ENCODE measurements at regions not wholly inside any gene's neighbourhood (a gene's known extent, or its start where the extent isn't known, plus 50 kb on each side); places are given as distances from the start of the nearest gene placed in this dataset.
A peak's percentile ranks its signal among the peaks of the same experiment; 100 is the strongest.

DNA sequence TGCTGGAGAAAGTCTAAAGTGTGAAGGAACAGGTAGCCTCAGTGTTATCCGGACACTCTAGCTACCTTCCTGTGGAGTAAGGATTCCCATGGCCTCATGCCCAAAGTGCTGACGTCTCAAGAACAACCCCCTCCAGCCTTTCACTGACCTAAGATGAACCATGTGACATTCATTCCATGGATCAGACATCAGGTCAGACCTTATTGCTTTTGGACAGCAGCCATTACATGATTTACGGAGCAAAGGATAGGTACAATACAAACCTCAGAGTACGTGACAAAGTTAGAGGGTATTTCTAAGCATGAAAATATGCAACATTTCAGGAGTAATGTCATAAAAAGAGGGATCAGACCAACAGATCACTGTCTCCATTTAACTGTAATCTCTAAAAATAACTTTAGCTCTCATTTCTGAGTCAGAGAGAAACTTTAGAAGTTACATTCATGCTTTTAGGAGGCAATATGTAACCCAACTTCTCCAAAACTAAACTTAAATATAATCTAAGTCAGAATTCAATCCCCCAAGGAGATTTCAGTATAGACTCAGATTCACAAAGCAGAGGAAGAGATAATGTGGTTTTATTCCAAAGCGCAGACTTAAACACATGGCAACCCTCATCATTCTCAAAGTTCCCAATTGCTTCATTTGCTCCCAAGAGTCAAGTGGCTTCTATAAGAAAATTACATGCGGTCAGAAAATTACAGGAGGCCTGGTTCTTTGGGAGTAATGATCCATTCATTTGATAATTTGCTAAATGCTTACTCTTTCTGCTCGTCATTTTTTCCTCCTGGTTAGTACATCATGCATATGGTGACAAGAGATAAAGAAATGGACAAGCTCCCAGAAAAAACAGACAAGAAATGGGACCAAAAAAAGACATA, 280.4 kb downstream of the SETD4 start (continued):
- TF ChIP-seq, protein P1, sequence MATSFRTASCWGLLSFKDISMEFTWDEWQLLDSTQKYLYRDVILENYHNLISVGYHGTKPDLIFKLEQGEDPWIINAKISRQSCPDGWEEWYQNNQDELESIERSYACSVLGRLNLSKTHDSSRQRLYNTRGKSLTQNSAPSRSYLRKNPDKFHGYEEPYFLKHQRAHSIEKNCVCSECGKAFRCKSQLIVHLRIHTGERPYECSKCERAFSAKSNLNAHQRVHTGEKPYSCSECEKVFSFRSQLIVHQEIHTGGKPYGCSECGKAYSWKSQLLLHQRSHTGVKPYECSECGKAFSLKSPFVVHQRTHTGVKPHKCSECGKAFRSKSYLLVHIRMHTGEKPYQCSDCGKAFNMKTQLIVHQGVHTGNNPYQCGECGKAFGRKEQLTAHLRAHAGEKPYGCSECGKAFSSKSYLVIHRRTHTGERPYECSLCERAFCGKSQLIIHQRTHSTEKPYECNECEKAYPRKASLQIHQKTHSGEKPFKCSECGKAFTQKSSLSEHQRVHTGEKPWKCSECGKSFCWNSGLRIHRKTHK (tag by site-specific recombination; IDR thresholded peaks at IDR 0.05): no peak
- no peak for TF ChIP-seq ZNF501 (tag by site-specific recombination; IDR thresholded peaks at IDR 0.05)
- TF ChIP-seq, protein P2, sequence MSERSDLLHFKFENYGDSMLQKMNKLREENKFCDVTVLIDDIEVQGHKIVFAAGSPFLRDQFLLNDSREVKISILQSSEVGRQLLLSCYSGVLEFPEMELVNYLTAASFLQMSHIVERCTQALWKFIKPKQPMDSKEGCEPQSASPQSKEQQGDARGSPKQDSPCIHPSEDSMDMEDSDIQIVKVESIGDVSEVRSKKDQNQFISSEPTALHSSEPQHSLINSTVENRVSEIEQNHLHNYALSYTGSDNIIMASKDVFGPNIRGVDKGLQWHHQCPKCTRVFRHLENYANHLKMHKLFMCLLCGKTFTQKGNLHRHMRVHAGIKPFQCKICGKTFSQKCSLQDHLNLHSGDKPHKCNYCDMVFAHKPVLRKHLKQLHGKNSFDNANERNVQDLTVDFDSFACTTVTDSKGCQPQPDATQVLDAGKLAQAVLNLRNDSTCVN (tag by site-specific recombination; optimal IDR thresholded peaks at IDR 0.05): no peak
- no peak for TF ChIP-seq ZFP3 (tag by site-specific recombination; IDR thresholded peaks at IDR 0.05; ENCODE audit: low read depth)
- TF ChIP-seq ZEB2 (tag by site-specific recombination; IDR thresholded peaks at IDR 0.05): peak; percentile 18; the same call in 1 of the 2 replicates
- TF ChIP-seq HOXA7 (CRISPR knock-in tag; IDR thresholded peaks at IDR 0.05; ENCODE audit: borderline replicate concordance): no peak
- no peak for TF ChIP-seq ZNF324 (tag by site-specific recombination; IDR thresholded peaks at IDR 0.05)
- TF ChIP-seq ZNF184 (tag by site-specific recombination; IDR thresholded peaks at IDR 0.05): peak; percentile 13; the same call in 1 of the 2 replicates
- peak; percentile 75 for TF ChIP-seq ZNF394 (tag by site-specific recombination; IDR thresholded peaks at IDR 0.05; ENCODE audit: borderline replicate concordance)
- TF ChIP-seq WT1 (tag by site-specific recombination; IDR thresholded peaks at IDR 0.05): peak; percentile 52
- TF ChIP-seq, protein P3, sequence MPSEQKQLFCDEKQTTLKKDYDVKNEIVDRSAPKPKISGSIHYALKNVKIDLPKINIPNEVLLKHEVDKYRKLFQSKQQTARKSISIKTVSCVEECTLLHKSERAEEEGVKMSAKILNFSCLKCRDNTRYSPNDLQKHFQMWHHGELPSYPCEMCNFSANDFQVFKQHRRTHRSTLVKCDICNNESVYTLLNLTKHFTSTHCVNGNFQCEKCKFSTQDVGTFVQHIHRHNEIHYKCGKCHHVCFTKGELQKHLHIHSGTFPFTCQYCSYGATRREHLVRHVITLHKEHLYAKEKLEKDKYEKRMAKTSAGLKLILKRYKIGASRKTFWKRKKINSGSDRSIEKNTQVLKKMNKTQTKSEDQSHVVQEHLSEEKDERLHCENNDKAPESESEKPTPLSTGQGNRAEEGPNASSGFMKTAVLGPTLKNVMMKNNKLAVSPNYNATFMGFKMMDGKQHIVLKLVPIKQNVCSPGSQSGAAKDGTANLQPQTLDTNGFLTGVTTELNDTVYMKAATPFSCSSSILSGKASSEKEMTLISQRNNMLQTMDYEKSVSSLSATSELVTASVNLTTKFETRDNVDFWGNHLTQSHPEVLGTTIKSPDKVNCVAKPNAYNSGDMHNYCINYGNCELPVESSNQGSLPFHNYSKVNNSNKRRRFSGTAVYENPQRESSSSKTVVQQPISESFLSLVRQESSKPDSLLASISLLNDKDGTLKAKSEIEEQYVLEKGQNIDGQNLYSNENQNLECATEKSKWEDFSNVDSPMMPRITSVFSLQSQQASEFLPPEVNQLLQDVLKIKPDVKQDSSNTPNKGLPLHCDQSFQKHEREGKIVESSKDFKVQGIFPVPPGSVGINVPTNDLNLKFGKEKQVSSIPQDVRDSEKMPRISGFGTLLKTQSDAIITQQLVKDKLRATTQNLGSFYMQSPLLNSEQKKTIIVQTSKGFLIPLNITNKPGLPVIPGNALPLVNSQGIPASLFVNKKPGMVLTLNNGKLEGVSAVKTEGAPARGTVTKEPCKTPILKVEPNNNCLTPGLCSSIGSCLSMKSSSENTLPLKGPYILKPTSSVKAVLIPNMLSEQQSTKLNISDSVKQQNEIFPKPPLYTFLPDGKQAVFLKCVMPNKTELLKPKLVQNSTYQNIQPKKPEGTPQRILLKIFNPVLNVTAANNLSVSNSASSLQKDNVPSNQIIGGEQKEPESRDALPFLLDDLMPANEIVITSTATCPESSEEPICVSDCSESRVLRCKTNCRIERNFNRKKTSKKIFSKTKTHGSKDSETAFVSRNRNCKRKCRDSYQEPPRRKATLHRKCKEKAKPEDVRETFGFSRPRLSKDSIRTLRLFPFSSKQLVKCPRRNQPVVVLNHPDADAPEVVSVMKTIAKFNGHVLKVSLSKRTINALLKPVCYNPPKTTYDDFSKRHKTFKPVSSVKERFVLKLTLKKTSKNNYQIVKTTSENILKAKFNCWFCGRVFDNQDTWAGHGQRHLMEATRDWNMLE (tag by site-specific recombination; conservative IDR thresholded peaks at IDR 0.05; ENCODE audit: low read depth): no peak
- TF ChIP-seq, protein P4, sequence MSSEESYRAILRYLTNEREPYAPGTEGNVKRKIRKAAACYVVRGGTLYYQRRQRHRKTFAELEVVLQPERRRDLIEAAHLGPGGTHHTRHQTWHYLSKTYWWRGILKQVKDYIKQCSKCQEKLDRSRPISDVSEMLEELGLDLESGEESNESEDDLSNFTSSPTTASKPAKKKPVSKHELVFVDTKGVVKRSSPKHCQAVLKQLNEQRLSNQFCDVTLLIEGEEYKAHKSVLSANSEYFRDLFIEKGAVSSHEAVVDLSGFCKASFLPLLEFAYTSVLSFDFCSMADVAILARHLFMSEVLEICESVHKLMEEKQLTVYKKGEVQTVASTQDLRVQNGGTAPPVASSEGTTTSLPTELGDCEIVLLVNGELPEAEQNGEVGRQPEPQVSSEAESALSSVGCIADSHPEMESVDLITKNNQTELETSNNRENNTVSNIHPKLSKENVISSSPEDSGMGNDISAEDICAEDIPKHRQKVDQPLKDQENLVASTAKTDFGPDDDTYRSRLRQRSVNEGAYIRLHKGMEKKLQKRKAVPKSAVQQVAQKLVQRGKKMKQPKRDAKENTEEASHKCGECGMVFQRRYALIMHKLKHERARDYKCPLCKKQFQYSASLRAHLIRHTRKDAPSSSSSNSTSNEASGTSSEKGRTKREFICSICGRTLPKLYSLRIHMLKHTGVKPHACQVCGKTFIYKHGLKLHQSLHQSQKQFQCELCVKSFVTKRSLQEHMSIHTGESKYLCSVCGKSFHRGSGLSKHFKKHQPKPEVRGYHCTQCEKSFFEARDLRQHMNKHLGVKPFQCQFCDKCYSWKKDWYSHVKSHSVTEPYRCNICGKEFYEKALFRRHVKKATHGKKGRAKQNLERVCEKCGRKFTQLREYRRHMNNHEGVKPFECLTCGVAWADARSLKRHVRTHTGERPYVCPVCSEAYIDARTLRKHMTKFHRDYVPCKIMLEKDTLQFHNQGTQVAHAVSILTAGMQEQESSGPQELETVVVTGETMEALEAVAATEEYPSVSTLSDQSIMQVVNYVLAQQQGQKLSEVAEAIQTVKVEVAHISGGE (tag by site-specific recombination; conservative IDR thresholded peaks at IDR 0.05; ENCODE audit: low read depth): no peak
- TF ChIP-seq GLI2 (tag by site-specific recombination; IDR thresholded peaks at IDR 0.05; ENCODE audit: borderline replicate concordance, low read depth): peak; percentile 17; the same call in 1 of the 2 replicates
- TF ChIP-seq ZNF600 (tag by site-specific recombination; IDR thresholded peaks at IDR 0.05): peak; percentile 54
- TF ChIP-seq ZNF585B (tag by site-specific recombination; IDR thresholded peaks at IDR 0.05): 0 out of 2 replicates have a peak, but pooled peaks have one; percentile 13
- peak; percentile 58; the same call in 1 of the 2 replicates for TF ChIP-seq ZXDB (tag by site-specific recombination; IDR thresholded peaks at IDR 0.05)
- no peak for TF ChIP-seq ZNF664 (tag by site-specific recombination; IDR thresholded peaks at IDR 0.05)
- TF ChIP-seq, protein P5, sequence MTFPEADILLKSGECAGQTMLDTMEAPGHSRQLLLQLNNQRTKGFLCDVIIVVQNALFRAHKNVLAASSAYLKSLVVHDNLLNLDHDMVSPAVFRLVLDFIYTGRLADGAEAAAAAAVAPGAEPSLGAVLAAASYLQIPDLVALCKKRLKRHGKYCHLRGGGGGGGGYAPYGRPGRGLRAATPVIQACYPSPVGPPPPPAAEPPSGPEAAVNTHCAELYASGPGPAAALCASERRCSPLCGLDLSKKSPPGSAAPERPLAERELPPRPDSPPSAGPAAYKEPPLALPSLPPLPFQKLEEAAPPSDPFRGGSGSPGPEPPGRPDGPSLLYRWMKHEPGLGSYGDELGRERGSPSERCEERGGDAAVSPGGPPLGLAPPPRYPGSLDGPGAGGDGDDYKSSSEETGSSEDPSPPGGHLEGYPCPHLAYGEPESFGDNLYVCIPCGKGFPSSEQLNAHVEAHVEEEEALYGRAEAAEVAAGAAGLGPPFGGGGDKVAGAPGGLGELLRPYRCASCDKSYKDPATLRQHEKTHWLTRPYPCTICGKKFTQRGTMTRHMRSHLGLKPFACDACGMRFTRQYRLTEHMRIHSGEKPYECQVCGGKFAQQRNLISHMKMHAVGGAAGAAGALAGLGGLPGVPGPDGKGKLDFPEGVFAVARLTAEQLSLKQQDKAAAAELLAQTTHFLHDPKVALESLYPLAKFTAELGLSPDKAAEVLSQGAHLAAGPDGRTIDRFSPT (tag by site-specific recombination; IDR thresholded peaks at IDR 0.05): peak; percentile 90
- peak; percentile 91 for TF ChIP-seq ZNF629 (tag by site-specific recombination; IDR thresholded peaks at IDR 0.05)
- TF ChIP-seq, protein P6, sequence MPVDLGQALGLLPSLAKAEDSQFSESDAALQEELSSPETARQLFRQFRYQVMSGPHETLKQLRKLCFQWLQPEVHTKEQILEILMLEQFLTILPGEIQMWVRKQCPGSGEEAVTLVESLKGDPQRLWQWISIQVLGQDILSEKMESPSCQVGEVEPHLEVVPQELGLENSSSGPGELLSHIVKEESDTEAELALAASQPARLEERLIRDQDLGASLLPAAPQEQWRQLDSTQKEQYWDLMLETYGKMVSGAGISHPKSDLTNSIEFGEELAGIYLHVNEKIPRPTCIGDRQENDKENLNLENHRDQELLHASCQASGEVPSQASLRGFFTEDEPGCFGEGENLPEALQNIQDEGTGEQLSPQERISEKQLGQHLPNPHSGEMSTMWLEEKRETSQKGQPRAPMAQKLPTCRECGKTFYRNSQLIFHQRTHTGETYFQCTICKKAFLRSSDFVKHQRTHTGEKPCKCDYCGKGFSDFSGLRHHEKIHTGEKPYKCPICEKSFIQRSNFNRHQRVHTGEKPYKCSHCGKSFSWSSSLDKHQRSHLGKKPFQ (tag by site-specific recombination; IDR thresholded peaks at IDR 0.05): no peak

Measured in HEK293 (cell line).